ENCODE measurements at regions not wholly inside any gene's neighbourhood (a gene's known extent, or its start where the extent isn't known, plus 50 kb on each side); places are given as distances from the start of the nearest gene placed in this dataset.

- TF ChIP-seq POLR2AphosphoS5 (IDR thresholded peaks at IDR 0.05), result no peak
- no peak for TF ChIP-seq CTCF (IDR thresholded peaks at IDR 0.05)
Measured at GRCh38 chr17:6215071-6216035, 145.2 kb downstream of the WSCD1 start.

Measured in esophagus muscularis mucosa (tissue), 3 donors.